Fibroblast of skin of scalp (primary cell): ENCODE measurements at regions not wholly inside any gene's neighbourhood (a gene's known extent, or its start where the extent isn't known, plus 50 kb on each side); places are given as distances from the start of the nearest gene placed in this dataset.

Source experiments
- DNase-seq: peaks from one replicate; pipeline ENCODE4 v3.0.0-alpha.2; 2013

DNA sequence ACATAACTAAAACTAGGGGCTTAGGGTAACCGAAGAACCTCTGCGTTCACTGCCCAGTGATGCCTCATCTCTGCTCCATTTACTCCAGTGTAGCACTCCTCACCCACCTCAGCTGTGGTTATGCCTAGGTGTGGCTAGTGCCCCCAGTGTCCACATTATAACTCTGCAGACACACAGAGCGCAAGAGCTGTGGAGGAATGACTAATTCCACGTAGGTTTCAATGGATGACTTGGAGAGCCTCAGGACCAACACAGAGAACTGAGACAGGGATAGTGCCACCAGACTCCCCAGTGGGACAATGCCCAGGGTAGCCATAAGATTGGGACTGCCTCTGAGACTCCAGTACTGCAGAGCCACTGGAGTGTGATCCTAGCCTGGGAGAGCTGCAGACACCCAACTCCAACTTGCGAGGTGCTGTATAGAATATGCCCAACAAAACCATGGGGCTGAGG, 542.4 kb upstream of the DIPK2B start:
- peak; percentile 57 for DNase-seq

DNA sequence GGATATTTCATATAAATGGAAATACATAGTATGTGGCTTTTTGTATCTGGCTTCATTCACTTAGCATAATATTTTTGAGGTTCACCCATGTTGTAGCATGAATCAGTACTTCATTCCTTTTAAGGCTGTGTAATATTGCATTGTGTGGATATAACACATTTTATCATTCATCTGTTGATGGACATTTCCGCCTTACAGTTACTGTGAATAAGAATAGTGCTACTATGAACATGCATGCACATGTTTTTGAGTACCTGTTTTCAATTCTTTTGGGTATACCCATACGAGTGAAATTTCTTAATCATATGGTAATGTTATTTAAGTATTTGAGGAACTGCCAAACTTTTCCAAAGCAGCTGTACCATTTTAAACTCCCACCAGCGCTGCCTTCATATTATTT, 539.6 kb upstream of the DIPK2B start:
- DNase-seq = no peak

DNA sequence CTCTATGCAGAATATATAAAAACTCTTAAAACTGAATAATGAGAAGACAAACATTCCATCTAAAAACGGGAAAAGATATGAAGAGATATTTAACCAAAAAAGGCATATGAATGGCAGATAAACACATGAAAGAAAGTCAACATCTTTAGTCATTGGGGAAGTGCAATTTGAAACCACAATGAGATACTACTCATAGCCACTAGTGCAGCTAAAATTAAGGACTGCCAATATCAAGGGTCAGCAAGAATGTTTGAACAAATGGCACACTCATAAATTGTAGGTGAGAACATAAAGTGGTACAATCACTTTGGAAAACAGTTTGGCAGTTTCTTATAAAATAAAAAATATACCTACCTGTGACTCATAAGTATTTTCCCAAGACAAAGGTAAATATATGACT, 534.9 kb upstream of the DIPK2B start:
- no peak for DNase-seq

DNA sequence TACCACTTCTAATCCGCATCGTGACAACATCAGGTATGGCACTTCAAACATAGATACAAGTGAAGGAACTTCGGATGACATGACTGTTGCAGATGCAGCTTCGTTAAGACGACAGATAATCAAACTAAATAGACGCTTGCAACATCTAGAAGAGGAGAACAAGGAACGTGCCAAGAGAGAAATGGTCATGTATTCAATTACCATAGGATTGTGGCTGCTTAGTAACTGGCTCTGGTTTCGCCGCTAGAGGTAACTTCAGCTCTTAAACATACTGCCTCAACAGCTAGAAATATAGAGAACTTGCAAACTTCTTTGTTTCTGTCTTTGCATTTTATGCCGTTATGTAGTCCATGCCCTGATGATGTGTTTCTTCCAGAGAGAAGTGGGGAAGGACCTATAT, 530.8 kb upstream of the DIPK2B start:
- no peak for DNase-seq

DNA sequence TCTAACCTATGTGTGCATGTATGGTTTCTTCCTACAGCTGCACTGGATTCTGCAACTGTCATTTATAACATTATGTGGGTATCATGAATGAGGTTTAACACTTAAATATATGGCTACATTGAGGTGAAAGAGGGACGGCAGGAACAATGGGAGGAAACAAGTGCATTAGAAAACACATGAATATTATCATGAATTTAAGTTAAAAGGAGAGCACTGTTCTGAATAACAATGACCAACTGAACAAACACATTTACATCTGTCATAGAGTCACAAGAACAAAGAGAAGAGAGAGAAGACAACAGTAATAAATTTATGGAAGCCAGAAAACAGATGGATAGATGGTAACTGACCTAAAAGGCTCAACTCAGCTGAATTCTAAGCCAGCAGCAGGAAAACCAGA, 527.1 kb upstream of the DIPK2B start:
- no peak for DNase-seq

DNA sequence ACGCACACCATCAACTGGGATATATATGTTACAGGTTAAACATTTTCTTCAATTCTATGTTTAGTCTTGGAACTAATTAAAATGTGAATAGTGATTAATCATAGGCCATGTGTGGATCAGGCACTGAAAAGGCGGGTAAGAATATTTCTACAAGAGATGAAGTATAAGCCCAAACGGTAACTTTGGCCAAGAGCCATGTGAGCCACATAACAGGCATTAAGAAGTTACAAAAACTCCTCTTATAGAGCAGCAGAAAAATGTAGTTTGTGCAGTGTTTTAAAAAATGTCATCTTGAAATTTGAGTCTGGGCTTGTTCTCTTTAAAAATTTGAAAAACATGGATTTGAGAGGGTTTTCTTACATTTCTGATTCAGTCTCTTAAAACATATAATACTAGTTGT, 521.8 kb upstream of the DIPK2B start:
- peak; percentile 39 for DNase-seq

DNA sequence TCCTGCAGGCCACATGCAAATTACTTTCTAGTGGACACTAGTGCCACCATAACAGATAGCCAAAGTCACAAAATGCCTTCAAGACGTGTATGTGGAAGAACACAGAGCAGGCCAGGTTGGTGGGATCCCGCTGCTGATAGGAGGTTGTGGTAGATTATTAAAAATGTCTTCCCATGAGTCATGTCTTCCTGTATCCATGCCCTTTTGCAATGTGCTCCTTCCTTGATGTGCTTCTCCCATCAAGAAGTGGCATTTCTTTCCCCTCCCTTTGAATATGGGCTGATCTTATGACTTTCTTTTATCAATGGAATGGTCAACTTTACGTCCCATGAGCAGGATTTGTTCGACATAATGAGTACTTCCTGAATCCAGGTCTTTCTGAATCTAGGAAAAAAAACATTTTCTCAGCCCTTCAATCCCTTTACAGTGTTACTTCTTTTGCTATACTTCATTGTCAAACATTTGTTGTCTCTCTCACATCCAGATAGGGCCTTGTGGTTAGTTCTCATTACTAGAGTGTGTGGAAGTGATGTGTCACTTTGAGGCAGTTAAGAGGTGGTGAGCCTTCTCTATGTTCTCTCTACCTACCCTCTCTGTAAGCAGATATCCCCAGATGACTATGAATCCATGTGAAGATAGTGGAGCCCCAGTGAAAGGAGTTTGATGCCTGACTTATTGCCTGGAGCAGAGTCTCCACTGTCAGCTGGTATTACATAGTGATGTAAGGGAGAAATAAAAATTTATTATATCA, 519.2 kb upstream of the DIPK2B start:
- DNase-seq = no peak

DNA sequence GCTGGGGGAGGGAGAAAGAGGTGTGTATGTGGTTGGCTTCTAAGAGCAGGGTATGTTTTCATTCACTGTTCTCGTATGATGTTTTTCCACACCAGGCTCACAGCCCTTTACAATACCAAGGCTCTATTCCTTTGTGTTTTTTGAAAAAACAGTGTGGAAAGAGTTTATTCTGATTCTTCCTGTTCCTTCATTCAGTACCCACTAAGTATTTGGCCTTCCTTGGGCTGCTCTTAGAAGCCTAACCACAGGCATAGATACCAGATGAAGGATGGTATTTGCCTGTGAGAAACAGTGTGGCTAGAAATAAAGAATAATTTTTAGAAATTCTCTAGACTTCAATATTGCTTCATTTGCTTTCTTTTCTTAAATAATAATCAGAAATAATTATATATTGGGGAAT, 518.0 kb upstream of the DIPK2B start:
- no peak for DNase-seq

DNA sequence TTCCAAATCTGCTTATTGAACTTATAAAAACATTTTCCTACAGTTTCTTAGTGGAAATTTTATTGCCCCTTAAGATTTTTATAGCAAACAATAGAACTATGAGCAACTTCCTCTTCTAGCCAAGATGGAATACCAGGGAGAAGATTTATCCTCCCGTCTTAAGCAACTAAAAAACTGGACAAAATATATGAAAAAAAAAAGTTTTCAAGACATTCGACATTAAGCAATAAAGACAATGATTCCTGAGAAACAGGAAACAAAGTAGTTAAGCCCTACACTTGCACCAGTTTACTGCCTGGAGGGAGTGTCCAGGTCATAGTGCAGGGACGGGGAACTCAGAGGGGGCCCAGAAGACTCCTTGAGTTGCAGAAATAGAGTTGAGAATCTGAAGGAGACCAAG, 516.1 kb upstream of the DIPK2B start:
- DNase-seq = no peak

DNA sequence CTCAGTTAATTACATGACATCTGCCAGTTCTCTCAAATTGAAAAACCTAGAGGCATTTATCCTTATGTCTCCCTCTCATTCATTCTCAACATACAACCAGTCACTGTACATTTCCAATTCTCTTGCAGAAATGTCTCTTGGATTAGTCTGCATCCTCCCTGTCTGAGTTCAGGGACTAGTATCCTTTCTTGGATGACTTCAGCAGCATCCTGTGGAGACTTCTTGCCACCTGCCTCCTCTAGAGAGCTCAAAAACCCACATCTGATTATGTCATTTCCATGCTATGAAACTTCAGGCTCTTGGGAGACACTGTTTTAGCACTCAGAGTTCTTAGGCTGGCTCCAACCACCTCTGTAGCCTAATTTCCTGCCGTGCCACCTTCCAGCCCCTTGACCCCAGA, 515.1 kb upstream of the DIPK2B start:
- DNase-seq = peak; percentile 63

DNA sequence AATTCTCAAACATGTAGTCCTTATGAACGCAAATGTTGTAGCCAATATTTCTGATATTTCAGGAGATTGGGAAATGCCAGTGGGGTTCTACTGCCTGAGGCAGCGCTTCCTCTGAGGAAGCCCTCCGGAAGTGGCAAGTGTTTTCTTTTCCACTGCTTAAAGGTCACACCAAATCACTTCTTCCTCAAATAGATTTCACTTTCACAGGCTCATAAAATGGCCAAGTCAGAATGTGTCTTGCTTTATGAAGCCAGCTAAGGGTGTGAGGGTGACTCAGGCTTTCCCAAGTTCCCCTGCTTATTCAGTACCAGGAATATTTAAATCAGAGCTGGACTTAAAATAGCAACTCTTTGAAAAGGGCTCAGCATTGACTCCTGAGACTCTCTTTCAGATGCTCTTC, 514.2 kb upstream of the DIPK2B start:
- peak; percentile 63 for DNase-seq

DNA sequence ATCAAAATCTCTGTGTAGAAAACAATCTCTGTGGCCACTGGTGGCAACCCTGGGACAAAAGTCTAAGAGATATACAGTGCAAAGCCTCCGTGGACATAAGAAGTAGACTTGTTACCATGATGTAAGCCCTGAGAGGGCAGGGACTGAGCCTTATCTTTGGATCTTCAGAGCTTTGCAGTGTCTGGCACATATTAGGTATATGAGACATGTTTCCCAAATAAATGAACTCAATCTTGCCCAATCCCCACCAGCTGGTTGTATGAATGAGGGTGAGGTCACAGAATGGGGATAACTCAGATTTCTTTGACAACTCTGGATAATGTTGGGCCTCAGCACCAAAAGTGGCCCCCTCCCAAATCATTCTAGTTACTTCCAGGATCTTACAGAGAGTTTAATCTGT, 511.4 kb upstream of the DIPK2B start:
- peak; percentile 35 for DNase-seq

DNA sequence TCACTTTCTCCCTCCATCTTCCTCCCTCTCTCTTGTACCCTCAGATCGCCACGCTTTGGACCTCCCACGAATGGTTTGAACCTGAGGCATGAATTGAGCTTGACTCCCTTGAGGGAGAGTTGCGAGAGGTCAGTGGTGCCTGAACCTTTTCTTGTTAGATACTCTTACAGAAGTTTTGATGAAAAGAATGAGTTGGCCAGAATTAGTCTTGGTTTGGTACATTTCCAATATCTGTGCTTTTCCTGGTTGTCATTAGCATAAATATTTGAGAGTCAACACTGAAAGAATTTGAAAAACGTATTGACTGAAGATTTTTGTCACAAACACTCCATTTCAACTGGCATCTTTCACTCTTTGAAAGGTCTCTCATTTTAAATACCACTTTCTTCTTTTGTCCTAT, 510.6 kb upstream of the DIPK2B start:
- DNase-seq = peak; percentile 82

DNA sequence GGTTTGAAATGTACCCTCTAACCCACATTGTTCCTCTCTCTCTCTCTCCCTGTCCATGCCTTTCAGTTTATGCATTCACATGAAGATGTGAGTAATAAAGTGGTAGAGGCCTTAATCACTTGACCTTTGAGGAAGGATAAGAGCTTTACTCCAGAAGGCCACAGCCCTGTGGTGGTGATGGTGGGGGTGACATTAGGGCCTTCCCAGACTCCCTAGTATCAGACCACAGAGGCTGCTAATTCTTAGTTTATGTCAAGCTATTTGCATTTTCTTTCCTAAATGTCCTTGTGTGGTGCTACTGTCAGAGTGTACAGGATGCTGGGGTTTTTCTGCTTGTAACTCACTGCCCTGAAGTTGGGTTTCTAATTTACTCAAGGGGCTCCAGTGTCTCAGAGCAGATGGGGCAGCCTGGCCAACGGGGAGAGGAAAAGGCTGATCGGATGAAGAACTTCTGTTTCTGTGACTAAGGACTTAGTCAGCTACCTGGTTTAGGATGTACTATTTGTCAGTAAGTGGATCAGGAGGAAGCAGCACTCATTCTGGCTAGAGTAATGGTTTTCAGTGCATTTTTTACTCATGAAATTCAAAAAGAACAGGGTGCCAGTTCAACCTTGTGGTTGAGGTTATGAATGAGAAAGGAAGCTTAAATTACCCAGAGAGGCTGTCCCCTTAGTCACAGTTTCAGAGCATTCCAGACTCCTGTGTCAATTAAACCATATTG, 509.6 kb upstream of the DIPK2B start:
- peak; percentile 93 for DNase-seq

DNA sequence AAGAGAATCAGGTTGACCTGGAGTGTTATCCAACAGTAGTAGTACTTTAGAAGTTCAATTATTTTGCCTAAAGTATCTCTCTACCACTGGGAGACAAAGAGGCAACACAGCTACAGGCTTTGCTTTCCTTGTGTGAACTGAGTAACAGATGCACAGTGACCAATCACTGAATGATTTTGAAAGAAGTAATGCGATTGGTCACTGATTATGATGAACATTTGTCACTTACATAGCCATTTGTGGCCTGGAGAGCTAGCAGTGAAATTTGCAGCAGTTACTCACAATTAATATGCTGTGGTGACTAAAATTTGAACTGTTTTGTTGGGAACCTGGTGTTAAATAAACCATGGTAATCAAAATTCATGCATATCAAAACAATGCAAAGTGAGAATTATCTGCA, 508.7 kb upstream of the DIPK2B start:
- no peak for DNase-seq

DNA sequence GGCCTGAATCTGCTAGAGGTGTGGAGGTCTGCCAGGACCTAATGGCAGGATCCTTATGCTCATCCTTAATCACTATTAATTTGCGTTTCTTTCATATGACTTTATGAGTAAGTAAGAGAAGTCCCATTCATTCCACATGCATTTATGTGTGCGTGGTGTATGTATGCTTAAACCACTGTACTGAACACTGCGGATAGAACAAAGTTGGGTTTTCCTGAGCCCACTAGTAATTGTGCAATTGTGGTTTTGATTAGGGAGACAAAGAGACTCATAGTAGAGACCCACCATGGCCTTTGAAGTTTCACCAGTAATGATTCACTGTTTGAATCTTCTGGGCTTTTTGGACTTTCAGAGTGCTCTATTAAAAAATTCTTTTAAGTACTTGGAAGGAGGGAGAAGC, 498.5 kb upstream of the DIPK2B start:
- no peak for DNase-seq

DNA sequence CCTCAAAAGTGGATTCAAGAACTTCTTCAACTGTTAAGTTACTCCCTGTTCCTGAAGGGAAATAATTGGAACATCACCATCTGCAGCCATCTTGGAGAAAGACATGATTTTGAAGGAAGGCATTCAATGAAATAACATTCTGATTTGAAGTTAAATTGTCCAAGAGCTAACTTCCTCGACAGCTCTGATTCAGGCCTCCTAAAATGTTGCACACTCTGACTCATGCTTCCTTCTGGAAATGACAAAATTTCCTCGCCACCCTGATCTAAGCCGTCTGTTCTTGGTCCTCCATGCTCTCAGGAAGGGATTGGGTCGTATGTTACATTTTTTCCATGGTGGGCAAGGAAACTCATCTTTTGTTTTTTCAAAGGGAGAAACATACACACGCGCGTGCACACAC, 496.9 kb upstream of the DIPK2B start:
- DNase-seq = peak; percentile 83

DNA sequence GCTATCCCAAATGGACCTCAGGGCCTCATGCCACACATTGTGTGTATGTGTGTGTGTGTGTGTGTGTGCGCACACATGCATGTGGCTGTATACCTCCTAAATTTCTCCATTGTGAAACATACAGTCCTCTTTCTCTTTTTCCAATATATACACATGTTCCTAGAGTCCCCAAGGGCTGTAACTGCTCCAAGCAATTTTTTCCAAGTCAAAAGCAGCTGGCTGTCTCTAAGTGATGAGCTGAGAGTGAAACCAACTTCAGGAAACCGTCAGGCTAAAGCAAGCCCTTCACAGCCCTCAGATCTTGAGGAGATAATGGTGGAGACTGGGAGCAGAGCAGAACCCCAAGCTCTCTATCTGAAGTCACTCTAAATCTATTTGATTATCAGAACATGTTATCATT, 496.1 kb upstream of the DIPK2B start:
- DNase-seq = no peak

DNA sequence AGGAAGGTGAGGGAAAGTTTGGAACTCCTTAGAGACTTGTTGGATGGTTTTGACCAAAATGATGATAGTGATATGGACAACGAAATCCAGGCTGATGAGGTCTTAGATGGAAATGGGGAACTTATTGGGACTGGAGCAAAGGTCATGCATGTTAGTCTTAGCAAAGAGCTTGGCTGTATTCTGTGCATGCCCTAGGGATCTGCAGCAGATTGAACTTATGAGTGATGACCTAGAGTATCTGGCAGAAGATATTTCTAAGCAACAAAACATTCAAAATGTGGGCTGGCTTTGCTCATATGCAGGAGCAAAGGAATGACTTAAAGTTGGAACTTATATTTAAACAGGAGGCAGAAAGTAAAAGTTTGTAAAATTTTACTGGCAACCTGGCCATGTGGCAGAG, 489.3 kb upstream of the DIPK2B start:
- no peak for DNase-seq

DNA sequence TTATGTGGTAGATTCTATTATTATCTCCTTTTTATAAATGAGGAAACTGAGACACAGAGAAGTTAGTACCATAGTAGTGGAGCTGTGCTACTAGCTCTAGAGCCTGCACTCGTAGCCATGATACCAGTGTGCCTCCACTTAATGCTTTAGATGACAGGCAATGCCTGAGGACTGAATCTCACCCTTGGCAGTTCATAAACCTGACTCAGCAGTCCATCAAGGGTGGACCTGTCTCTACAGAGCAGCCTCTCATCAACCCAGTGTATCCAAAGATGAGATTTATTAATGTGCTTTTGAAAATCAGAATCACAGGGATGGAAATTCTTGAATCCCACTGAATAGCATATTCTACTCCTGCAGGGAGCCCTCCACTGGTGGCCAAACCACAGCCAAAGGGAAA, 483.2 kb upstream of the DIPK2B start:
- DNase-seq = no peak

DNA sequence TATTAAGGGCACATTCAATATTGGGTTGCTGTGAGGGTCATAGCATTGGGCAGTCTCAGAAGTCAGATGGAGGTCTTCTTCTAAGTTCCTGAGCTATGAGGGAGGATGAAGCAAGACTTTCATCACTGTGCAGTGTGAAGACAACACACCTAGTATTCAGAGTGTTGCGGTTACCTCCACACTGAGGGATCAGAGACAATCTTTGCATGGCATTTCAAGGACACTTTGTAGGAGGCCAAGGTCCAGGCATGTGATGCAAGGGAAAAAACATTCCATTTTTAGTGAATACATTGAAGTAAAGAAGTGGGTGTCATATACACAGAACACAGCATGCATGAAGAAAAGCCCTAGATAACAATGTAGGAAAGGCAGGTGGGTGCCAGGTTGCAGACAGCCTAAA, 481.2 kb upstream of the DIPK2B start:
- no peak for DNase-seq

DNA sequence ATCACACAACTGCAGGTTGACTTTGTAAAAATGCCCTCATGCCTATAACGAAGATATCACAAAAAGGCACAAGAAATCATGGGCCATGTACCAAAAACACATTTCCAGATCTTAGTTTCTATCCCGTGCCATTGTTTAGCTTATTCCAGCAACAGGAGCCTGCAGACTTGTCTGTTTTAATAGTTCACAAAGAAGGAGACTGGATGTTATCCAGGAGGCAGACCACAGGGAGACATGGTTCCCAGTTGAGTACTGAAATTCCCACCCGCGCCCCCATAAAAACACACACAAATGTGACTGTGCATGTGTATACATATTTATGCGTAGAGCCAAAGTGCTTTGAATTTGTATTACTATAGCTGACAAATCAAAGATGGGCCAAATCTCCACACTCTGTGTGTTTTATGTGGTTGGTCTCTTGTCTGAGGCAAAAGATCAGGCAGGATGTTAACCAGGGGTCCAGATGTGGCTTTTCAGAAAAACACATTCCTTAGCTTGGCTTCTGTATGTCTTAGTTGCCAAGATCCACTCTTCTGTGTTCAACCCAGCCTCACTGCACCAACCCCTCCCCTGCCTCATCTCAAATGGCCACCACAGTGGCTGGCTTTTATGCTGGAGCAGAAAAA, 469.2 kb upstream of the DIPK2B start:
- peak; percentile 58 for DNase-seq

DNA sequence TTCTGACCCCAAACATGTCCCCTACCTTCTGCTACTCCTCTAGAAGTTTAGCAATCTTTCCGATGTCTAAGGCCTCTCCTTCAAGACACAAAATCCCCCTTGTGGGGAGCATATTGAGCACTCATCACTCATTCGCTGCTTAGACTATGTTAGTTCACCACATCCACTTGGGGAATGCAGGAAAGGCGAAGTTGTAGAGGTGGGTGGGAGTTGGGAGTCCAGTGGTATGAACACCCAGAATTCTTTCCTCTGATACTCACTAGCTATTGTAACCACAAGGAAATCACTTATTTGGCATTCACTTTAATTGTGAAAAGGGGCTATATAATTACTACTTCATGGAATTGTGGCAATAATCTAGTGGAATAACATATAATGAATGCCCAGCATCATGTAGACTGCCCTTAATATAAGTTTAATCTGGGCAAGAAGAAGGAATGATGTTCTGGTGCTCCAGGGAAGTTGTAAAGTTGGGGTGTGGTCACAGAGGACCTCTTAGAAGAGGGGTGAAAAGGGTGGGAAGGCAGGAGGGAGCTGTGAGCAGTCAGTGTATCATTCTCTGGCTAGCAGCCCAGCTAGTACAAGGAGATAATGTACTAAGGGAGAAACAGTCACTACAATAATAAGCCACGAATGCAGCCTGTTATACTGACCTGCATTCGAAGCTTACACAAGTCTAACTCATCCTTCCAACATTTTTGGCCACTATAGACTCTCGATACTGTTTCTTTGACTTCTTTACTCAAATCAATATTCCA, 468.2 kb upstream of the DIPK2B start:
- DNase-seq = peak; percentile 93
